HG02610 (cell line): ENCODE measurements at regions not wholly inside any gene's neighbourhood (a gene's known extent, or its start where the extent isn't known, plus 50 kb on each side); places are given as distances from the start of the nearest gene placed in this dataset.

Experiments
- ATAC-seq: cut with Tn5 transposase; IDR thresholded peaks from one replicate; pipeline ENCODE4 v1.9.1; 2021; ENCODE audit warnings: mild to moderate bottlenecking, moderate library complexity; ENCODE audit not compliant: unreplicated experiment

DNA sequence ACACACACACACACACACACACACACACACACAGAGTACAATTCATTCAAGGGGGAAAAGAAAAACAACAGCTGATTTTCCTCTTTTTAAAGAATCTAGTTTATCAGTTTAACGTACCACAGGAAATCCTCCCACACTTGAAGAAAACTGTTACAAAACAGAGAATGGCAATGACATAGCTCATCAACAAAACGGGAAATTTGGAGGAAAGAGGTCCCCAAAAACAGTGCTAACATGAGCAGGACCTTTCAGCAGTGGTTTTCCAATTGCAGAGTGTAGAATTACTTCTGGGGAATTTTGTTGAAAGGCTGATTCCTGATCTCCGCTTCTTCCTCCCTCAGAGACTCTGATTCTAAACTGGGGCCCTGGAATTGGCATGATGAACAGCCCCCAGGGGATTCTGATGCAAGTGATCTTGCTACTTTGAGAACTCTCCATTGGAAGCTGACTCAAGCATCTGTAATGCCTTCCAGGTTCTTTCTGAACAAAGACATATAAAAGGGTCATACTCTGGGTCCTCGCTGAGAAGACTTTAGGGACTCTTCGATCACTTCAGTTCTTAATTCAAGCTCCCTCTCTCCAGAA is 442.6 kb upstream of the PROK2 start:
- no peak for ATAC-seq

GRCh38 chr3:72224804-72225509 is 440.0 kb upstream of the PROK2 start:
- ATAC-seq = no peak

- no peak for ATAC-seq
These were observed 438.7 kb upstream of the PROK2 start for GRCh38 chr3:72223628-72224027.

GRCh38 chr3:72223116-72223515 is 438.2 kb upstream of the PROK2 start:
- no peak for ATAC-seq

GRCh38 chr3:72222410-72222809 is 437.5 kb upstream of the PROK2 start:
- ATAC-seq = no peak

GRCh38 chr3:72220946-72221345 is 436.0 kb upstream of the PROK2 start:
- ATAC-seq = no peak

- ATAC-seq = no peak
These were observed 434.8 kb upstream of the PROK2 start for GRCh38 chr3:72219752-72220151.

- no peak for ATAC-seq
These were observed 432.6 kb upstream of the PROK2 start for GRCh38 chr3:72217570-72217969.

DNA sequence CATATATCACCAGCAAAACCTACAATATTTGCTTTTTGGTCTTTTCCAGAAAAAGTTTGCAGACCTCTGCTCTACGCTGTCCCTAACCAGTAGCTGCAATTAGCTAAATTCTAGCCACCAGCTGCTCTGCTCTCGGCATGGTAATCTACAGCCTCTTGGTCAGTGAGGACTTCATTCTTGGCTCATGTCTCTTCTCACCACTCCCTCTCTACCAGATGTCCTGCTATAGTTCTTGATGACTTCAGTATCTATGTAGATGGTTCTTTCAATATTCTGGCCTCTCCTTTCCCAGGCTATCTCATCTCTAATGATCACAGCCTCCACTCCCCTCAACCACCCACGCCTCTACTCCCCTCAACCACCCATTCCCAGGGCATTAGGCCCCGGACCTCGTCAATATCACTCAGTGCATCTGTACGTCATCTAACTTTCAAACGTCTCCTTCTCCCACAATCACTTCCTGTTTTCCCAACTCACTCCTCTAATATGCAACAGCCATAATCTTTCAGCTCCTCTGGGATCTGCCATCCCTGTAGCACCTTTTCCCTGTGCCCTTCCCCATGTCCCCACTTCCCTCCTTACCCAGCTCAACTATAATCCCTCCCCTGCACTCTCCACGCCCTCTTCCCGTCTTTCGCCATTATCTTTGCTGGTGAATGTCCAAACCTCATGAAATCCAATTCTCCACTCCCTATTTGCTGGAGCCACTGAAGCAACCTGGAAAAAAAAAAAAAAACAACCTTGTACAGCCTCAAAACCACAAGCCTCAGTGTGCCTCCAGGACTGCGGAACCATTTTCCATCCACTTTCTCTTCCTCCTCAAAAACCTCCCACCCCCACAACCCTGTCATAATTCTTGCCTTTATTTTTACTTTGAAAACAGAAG is 429.4 kb upstream of the PROK2 start:
- no peak for ATAC-seq

DNA sequence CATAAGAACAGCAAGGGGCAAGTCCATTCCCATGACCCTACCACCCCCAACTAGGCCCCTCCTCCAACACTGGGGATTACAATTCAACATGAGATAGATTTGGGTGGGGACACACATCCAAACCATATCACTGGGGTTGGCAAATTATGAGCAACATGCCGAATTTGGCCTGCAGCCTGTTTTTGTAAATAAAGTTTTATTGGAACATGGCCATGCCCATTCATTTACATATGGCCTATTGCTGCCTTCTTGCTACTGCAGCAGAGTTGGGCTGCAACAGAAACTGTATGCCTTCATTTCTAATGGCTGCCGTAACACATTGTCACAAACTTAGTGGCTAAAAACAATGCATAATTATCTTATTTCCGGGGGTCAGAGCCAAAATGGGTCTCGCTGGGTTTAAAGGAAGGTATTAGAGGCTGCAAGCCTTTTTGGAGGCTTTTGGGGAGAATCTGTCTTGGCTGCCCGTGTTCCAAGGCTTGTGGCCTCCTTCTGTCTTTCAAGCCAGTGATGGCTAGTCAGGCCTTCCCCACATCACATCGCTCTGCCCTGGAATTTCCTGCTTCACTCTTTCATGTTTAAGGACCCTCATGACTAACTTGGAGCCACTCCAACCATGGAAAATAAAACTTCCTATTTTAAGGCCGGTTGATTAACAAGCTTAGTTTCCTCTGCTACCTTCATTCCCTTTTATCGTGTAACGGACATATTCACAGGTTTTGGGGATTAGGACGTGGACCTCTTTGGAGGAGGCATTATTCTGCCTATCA is 428.5 kb upstream of the PROK2 start:
- no peak for ATAC-seq

DNA sequence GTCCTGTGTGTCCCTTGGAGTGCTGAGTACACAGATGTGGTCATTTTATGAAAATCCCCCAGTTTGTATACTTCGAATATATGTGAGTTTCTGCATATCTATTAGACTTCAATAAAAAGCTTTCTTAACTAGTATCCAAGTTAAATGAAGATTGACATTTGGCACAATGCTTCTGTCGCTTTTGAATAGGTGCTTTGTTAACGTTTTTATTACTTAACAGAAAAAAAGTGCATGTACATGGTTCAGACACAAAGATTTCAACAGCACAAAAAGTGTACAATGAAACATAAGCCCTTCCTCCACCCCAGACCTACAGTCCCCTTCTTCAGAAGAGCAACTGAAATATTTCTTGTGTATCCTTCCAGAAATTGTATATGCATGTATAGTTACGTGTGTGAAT is 427.4 kb upstream of the PROK2 start:
- no peak for ATAC-seq

DNA sequence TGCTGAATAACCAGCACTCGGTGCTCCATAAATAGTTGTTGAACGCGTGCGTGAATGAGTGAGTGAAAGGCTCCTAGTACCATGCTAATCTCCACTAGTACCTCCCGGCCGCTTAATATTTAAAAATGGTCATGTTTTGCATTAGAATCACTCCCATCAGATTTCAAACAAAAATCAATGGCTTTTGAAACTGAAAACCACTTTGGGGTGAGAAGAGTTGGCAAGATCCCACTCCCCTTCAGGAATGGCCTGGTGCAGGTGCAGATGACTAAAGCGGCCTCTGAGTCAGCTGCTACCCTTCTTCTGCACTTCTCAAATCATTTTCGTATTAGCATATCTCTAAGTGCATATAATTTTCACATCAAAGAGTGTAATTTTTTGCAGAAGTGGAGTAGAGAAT is 425.3 kb upstream of the PROK2 start:
- ATAC-seq = no peak

DNA sequence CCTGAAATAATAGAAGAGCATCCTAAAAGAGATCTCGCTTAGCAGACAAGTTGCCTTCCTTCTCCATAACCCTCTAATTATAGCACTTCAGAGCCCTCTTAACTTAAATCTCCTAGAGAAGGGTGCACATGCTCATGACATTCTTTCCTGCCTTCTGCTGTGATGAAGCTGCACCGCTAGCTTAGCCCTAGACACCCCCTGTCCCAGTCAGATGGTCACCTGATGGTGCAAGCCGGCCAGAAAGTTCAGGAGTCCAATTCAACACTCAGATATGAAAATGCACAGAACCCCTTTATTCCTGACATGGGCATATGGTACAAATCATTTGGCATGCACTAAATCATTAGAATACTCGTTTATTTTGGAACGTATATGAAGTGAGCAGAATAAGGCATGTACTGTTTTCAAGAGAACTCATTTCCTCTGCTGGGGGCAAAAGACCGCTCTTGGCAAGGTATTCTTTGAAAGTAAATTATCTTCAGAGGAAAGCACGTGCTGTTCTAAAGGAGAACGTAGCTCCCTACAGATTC is 420.4 kb upstream of the PROK2 start:
- no peak for ATAC-seq

GRCh38 chr3:72204452-72204851 is 419.5 kb upstream of the PROK2 start:
- ATAC-seq = no peak

DNA sequence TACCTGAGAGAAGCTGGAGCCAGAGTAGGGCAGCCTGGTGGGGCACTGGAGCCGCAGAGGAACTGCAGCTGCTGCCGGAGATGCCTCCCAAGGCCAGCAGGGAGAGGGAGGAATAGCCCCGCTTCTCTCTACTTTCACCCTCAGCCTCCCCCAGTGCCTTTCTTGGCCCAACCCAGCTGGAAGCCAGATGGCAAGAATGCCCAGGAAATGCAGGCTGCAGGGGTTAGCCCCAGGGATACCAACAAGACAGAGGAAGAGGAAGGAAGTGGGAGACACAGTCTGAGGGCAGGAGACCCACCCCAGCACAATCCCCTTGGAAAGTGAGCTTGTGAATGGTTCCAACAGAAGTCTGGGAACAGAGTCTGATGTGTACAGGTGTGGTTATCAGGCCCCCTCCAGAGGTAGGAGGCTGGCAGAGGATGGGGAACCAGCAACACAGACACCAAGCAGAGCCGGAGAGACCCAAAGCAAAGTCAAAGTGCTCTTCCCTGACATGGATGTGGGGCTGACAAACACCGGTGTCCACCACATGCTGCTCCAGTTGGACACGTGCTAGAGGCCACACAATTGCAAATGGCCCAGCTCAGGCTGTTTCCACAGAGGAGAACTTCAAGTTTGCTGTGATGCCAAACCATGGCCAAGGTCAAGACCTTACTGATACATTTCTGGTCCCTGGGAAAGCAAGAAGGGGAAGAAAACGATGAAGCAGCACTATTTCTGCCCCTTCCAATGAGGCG is 418.8 kb upstream of the PROK2 start:
- no peak for ATAC-seq

DNA sequence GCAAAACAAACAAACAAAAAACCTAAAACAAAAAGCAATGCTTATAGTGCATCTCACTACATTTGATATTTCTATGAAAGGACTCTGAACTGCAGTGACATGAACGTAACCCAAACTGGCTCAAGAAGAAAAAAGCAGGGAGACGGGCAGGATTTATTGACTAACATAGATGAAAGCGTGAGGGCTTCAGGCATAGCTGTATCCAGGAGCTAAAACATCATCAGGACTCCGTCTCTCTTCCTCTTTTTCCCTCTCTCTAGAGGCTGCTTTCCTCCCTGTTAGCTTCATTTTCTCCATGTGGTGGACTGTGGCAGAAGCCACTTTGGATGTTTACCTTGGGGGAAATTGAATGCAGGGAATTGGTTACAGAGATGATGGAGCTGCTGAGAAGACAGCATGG is 418.2 kb upstream of the PROK2 start:
- ATAC-seq = no peak

DNA sequence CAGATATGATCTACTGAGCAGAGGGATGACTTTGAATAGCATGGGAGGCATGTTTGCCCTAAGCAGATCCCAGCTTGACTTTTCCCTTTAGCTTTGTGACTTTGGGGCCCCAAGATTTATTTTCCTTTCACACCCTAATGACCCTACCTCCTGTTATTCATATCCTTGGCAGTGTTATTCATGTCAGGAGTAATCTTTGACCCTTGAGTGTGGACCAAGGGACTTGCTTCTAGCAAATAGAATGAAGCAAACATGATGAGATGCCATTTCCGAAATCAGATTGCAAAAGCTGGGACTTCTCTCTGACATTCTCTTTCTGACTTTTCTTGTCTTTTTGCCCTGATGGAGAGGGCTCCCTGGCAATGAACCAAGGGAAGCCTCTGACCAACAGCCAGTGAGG is 415.4 kb upstream of the PROK2 start:
- ATAC-seq = no peak

DNA sequence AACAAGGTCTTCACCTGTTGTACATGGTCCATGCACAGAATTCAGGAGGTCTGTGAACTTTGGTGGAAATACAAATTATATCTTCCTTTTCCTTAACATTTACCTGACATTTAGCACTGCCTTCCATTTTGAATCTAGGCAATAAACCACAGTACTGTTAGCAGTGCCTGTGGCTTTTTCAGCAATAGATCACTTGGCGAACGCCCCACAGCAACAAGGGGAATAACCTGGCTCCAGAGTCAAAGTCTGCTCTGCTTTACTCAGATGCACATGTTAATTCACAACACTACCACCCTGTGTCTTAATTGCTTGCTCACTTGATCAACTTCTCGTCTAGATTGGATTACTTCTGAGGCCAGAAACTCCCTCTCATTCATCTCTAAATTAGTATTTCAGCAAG is 414.6 kb upstream of the PROK2 start:
- ATAC-seq = no peak

- no peak for ATAC-seq
These were observed 411.5 kb upstream of the PROK2 start for GRCh38 chr3:72196377-72196929.

GRCh38 chr3:72195895-72196294 is 410.9 kb upstream of the PROK2 start:
- ATAC-seq = no peak
